HG02938 (cell line): ENCODE measurements at regions not wholly inside any gene's neighbourhood (a gene's known extent, or its start where the extent isn't known, plus 50 kb on each side); places are given as distances from the start of the nearest gene placed in this dataset.

Experiments used
- ATAC-seq: cut with Tn5 transposase; IDR thresholded peaks from one replicate; pipeline ENCODE4 v1.9.1; 2021; ENCODE audit warnings: mild to moderate bottlenecking, moderate library complexity; ENCODE audit not compliant: unreplicated experiment

DNA sequence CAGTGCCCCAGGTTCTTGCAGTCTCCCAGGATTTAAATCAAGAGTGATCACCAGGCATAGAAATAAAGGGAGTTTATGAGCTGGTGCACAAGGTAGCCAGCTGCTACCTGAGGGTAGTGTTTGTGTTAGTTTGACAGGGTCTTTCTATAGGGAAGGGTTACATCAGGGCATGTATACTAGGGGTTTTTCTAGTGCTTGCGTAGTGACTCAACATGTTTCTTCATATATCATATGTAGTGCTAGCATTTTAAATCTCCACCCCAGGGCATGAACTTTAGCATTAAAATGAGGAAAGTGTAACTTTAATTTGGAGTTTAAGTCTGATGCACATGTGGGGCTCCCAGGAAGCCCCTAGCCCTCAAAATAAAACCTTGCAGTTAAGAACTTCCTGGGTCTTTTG is 86.5 kb upstream of the TNR start:
- ATAC-seq = no peak

DNA sequence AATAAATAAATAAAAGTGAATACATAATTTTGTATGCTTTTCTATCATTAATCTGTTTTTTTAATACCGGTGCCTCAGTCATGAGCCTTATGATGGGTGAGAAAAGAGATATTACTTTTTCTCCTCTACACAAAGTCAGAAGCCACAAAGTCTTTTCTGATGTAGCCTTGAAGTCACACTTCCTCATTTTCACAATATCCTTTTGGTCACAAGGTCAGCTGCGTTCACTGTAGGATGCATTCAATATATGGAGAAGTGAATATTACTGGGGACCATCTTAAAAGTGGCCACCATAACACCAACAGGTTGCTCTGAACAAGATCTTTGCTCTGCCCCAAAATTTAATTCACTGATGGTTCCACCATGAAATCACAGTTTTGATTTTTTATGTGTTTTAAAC is 83.3 kb upstream of the TNR start:
- ATAC-seq = peak; percentile 51

- ATAC-seq = no peak
These were observed 80.7 kb upstream of the TNR start for GRCh38 chr1:175824079-175824478.

DNA sequence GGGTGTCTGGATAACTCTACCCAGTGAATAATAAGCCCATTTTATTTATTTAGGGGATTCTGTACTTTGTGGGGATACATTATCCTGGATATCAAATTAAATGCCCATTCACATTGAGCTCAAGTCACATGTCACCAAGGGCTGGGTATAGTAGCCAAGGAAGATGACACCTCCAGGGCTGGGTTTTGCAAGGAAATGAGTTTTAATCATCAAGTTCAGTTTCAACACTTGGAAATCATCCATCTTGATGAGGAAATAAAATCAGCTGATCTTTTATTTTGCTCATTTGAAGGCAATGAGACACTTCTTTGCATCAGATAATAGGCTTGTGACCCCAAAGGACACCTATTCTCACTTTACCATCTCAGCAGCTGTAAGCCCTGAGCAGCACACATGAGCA is 80.0 kb upstream of the TNR start:
- no peak for ATAC-seq

DNA sequence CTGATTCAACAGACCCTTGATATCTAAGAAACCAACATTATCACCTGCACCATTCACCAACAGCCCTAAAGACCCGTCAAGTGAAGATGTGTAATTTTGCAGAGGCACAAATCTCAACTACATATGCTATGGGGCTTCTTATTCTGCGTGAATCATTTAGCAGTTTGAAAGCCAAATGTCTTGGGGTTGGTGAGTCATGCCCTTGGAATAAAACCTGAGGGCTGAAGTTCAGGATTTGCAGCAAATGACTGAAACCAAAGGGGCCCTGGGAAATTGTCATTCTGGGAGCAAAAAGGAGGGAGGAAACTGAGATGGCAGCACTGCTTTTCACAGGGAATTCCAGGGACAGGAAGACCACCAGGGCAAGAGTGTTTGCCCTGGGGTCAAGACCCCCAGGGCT is 79.2 kb upstream of the TNR start:
- no peak for ATAC-seq

DNA sequence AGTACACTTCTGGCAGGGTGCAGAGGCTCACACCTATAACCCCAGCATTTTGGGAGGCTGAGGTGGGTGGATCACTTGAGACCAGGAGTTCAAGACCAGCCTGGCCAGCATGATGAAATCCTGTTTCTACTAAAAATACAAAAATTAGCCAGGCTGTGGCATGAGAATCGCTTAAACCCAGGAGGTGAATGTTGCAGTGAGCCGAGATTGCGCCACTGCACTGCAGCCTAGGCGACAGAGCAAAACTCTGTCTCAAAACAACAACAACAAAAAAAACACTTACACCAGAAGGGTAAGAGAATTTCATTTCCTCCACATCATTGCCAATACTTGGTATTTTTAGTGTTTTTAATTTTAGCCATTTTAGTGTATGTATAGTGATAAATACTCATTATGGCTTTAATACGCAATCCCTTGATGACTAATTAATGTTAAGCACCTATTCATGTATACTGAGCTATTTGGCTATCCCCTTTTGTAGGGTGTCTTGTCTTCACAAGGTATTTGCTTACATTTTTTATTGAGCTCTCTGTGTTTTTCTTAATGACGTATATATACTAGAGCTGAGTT is 77.1 kb upstream of the TNR start:
- ATAC-seq = no peak

DNA sequence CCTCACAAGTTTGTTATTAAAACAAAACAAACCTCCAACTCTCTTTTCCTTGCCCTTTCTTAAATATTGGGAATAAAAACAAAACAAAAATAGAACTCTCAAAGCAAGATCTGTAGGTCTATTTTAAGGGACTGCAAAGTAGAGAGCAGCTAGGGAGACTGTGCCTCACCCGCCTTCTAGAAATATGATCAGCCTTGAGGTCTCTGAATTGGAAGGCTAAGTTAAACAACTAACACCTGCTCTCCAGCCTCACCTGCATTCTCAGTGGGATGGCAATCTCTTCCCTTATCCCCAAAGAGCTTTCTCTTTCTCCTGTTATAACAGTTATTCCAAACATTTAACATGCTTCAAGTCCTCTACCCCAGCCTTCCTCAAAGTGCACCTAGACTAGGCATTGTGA is 75.5 kb upstream of the TNR start:
- ATAC-seq = no peak

DNA sequence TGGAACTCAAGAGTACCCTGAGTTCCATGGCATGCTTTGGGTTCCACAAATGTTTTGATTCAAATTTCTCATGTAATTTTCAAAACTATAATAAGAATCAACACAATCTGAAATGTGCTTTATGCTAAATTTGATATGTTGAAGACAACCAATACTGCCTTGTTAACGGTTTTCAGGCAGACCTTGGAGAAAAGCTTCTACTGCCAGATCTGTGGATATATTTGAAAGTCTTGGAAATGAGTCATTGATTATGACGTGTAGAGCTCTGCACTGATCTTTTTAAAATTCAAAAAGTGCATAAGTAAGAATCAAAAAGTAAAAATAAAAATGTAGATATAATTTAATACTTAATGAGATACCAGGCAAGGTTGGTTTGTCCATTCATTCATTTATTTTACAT is 74.0 kb upstream of the TNR start:
- ATAC-seq = no peak

GRCh38 chr1:175814885-175815284 is 71.5 kb upstream of the TNR start:
- no peak for ATAC-seq

DNA sequence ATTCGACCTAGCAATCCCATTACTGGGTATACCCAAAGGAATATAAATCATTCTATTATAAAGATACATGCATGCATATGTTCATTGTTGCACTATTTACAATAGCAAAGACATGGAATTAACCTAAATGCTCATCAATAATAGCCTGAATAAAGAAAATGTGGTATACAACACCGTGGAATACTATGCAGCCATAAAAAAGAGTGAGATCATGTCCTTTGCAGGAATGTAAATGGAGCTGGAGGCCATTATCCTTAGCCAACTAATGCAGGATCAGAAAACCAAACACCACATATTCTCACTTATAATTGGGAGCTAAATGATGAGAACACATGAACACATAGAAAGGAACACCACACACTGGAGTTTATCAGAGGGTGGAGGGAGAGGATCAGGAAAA is 69.5 kb upstream of the TNR start:
- no peak for ATAC-seq

DNA sequence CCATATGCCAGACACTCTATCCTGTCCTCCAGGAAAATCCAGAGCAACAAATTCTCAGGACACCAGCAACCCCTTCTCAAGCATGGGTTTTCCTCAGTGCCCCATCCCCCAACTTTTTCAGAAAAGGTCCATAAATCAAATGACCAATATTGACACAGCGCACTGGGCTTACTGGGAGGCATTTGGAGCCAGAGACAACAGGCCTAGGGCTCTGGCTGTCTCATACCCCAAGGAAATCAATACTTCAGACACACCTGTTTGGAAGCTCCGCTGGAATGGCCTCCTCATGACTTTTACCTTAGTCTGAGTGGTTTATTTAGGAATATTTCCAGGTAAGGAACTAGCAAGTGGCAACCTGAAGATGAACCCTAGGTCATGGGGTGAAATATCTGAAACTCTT is 66.9 kb upstream of the TNR start:
- no peak for ATAC-seq

GRCh38 chr1:175808999-175809398 is 65.6 kb upstream of the TNR start:
- no peak for ATAC-seq

DNA sequence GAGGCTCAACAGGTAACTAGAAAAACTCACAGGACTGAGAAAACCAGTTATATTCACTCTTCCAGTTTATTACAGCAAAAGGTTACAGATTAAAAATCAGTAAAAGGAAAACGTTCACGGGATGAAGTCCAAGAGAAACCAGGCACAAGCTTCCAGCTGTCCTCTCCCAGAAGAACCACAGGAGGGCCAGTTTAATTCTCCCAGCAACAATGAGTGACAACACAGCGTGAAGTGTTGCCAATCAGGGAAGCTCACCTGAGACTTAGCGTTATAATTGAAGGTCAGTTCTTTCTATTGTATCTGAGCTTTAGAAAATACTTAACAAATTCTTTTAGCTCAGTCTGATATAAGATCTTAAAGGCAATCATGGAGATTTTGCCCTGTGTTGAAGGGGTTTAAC is 65.2 kb upstream of the TNR start:
- ATAC-seq = no peak

GRCh38 chr1:175804561-175804960 is 61.2 kb upstream of the TNR start:
- ATAC-seq = no peak

DNA sequence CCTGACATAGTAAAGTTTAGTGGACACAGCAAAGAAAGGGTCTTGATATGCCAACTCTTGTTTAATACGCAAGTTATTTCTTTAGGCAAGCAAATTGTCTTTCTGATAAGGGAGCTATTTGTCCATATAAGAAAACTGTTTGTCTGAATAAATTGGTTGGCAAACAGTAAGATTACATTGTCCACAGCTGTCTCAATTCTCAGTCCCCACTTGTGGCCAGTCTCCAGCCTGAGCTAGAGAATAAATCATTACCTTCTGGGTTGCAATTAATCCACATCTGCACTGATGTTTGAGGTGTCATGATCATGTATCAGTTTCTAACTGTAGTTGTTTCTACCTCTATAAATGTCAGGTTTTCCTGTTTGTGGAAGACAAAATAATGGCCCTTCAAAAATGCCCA is 60.0 kb upstream of the TNR start:
- ATAC-seq = no peak

DNA sequence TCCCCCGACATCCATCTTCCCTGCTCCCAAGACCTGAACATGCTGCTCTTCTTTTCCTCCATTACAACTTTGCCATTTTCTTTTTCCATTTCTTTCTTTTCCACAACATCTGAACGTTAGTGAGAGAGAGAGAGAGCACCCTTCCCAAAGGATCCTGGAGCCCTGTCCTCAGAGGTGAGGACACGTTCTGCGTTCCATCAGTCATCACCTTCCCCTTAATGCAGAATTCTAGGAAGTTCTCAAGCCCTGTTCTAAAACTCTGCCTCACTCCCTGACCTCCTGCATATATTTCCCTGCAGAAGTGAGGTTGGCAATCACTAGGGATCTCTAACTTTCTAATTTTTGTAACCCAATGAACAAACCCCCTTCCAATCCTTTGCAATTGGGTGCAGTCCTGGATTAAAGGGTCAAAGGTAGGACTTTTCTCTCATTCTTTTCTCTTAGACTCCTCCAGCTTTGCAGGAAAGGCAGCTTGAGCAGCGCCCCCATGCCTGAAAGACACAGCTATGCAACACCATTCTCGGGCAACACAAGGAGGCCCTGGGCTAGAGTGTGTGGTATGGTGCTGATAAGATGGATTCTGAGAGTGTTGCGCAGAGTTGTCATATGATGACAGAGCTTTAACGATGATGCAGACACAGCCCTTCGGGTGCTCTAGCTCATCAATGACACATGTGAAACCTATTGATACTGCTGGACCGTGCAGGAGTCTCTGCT is 59.2 kb upstream of the TNR start:
- ATAC-seq = no peak

DNA sequence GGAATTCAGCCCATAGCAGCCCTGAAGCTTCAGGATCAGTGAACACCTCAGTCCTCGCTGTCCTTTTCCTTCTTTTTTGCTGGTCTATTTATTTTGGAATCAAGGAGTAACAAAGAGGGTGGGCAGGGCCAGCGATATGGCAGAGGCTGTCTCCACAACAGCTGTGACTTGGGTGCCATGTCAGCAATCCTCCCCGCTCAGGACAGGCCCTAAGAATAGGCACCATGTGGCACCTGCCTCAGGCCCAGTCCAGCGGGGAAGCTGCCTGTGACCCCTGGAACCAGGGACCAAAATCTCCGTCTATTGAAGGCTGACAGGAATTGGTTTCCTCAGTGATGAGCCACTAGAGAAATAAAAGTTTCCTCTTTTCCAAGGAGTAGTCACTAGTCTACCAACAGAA is 58.6 kb upstream of the TNR start:
- ATAC-seq = no peak

DNA sequence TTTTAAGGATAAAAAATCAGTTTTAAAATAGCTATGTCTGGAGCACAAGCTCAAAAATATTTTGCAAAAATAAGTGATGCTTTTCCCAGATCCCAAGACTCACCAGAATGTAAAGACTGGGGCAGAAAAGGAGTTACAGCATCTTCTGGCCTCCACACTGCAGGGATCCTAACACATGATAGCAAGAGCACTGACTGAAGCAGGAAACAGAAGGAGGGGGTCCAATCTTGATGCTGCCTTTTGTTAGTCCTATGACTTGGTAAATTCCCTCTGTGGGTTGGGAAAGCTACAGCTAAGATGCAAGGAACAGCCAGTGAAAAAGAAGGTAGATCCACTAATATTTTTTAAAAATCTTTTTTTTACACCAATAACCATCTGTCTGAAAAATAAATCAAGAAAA is 54.2 kb upstream of the TNR start:
- ATAC-seq = no peak

GRCh38 chr1:175794586-175794985 is 51.2 kb upstream of the TNR start:
- ATAC-seq = no peak

DNA sequence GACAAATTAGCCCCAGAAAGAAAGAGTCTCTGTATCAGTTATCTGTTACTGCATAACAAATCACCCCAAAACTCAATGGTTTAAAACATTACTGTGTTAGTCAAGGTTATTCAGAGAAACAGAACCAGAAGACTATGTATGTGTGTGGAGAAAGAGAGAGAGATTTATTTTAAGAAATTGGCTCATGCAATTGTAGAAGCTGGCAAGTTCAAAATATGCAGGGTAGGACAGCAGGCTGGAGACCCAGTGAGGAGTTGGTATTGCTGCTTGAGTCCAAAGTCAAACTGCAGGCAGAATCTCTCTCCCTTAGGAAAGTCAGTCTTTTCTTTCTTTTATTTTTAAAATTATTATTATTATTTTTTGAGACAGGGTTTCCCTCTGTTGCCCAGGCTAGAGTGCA is 50.2 kb upstream of the TNR start:
- ATAC-seq = no peak
